H1 (cell line): ENCODE measurements at regions not wholly inside any gene's neighbourhood (a gene's known extent, or its start where the extent isn't known, plus 50 kb on each side); places are given as distances from the start of the nearest gene placed in this dataset.

ENCODE experiments used
- CEBPB ChIP-seq: IDR thresholded peaks from 2 replicates; pipeline ENCODE4 v1.6.1; 2012; ENCODE audit warnings: low read depth, low read length
- EP300 ChIP-seq, 2 experiments: IDR thresholded peaks; 1 replicate in 1 of 2; 2 replicates in 1 of 2; pipeline ENCODE4 v1.6.1; 2011 to 2012; ENCODE audit warnings: low read depth in 2 of 2, low read length in 2 of 2, mild to moderate bottlenecking in 2 of 2, borderline replicate concordance in 1 of 2, inconsistent platforms in 1 of 2, moderate library complexity in 1 of 2
- EZH2 ChIP-seq: fragments of 200-600 bp; sonication (generic); IDR thresholded peaks from 2 replicates; pipeline ENCODE4 v1.7.1; 2012; ENCODE audit warnings: low read depth, mild to moderate bottlenecking, moderate library complexity, low read length, inconsistent platforms; ENCODE audit not compliant: severe bottlenecking
- FOSL1 ChIP-seq: IDR thresholded peaks from 2 replicates; pipeline ENCODE4 v1.6.1; 2011; ENCODE audit warnings: mild to moderate bottlenecking, low read depth, low read length, moderate library complexity; ENCODE audit not compliant: insufficient read depth
- JUND ChIP-seq: IDR thresholded peaks from 2 replicates; pipeline ENCODE4 v1.6.1; 2011; ENCODE audit warnings: mild to moderate bottlenecking, improper control_type of control experiment, low read length
- POLR2A ChIP-seq, 2 experiments: IDR thresholded peaks; 1 replicate in 1 of 2; 2 replicates in 1 of 2; pipeline ENCODE4 v1.6.1; 2011; ENCODE audit warnings: low read depth in 2 of 2, low read length in 2 of 2, mild to moderate bottlenecking in 2 of 2; ENCODE audit errors: control extremely low read depth in 1 of 2
- TEAD4 ChIP-seq: IDR thresholded peaks from 2 replicates; pipeline ENCODE4 v1.6.1; 2012; ENCODE audit warnings: low read depth, low read length, inconsistent platforms, mixed read lengths
- TF ChIP-seq, protein P1 (sequence below), 3 experiments: IDR thresholded peaks; 1 replicate in 2 of 3; 2 replicates in 1 of 3; pipeline versions ENCODE4 v1.5.1 to v1.6.1; 2011; ENCODE audit warnings: low read length in 3 of 3, mild to moderate bottlenecking in 3 of 3, inconsistent platforms in 2 of 3, low read depth in 1 of 3, moderate library complexity in 1 of 3; ENCODE audit not compliant: insufficient read depth in 1 of 3; ENCODE audit errors: control extremely low read depth in 1 of 3
- TF ChIP-seq, protein P2 (sequence below): IDR thresholded peaks from 2 replicates; pipeline ENCODE4 v1.6.1; 2011; ENCODE audit warnings: low read length, improper control_type of control experiment
- TF ChIP-seq, protein P3 (sequence below): IDR thresholded peaks from 2 replicates; pipeline ENCODE4 v1.6.1; 2012; ENCODE audit warnings: inconsistent platforms

DNA sequence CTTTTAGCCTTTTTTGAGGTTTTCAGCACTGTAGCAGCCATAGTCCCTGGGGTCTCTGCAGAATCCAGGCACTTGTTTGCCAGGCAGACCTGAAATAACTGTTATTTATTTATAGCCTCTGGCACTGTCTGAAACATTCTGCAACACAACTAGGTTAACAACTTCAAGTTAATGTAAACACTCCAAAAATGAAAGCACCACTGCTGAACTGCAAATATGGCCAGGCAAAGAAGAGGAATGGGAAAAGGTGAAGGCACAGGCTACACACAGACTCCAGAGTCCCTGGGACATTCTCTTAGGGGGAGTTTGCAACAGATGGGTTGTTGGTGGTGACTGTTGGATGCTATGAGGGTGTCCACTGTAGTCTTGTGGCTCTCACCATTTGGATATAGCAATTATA, 369.0 kb downstream of the MAT2B start:
- no peak for TF ChIP-seq FOSL1
- TF ChIP-seq CEBPB, result no peak
- TF ChIP-seq EZH2, result no peak
- TF ChIP-seq, protein P1, sequence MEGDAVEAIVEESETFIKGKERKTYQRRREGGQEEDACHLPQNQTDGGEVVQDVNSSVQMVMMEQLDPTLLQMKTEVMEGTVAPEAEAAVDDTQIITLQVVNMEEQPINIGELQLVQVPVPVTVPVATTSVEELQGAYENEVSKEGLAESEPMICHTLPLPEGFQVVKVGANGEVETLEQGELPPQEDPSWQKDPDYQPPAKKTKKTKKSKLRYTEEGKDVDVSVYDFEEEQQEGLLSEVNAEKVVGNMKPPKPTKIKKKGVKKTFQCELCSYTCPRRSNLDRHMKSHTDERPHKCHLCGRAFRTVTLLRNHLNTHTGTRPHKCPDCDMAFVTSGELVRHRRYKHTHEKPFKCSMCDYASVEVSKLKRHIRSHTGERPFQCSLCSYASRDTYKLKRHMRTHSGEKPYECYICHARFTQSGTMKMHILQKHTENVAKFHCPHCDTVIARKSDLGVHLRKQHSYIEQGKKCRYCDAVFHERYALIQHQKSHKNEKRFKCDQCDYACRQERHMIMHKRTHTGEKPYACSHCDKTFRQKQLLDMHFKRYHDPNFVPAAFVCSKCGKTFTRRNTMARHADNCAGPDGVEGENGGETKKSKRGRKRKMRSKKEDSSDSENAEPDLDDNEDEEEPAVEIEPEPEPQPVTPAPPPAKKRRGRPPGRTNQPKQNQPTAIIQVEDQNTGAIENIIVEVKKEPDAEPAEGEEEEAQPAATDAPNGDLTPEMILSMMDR (IDR thresholded peaks at IDR 0.05; ENCODE audit: control extremely low read depth in 1 of 3, insufficient read depth in 1 of 3, low read depth in 1 of 3, low read length in 3 of 3), result no peak
- no peak for TF ChIP-seq TEAD4
- TF ChIP-seq, protein P2, sequence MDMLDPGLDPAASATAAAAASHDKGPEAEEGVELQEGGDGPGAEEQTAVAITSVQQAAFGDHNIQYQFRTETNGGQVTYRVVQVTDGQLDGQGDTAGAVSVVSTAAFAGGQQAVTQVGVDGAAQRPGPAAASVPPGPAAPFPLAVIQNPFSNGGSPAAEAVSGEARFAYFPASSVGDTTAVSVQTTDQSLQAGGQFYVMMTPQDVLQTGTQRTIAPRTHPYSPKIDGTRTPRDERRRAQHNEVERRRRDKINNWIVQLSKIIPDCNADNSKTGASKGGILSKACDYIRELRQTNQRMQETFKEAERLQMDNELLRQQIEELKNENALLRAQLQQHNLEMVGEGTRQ, result no peak
- no peak for TF ChIP-seq POLR2A (IDR thresholded peaks at IDR 0.05; ENCODE audit: control extremely low read depth in 1 of 2, low read depth in 2 of 2, low read length in 2 of 2)
- TF ChIP-seq, protein P3, sequence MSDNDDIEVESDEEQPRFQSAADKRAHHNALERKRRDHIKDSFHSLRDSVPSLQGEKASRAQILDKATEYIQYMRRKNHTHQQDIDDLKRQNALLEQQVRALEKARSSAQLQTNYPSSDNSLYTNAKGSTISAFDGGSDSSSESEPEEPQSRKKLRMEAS, result no peak
- TF ChIP-seq EP300 (IDR thresholded peaks at IDR 0.05; ENCODE audit: borderline replicate concordance in 1 of 2, low read depth in 2 of 2, low read length in 2 of 2), result no peak
- TF ChIP-seq JUND, result no peak
